Psoas muscle (tissue), 7 donors: ENCODE measurements at regions not wholly inside any gene's neighbourhood (a gene's known extent, or its start where the extent isn't known, plus 50 kb on each side); places are given as distances from the start of the nearest gene placed in this dataset.
"Not testable (repeated sequence)": the region's sequence is repeated elsewhere in the genome, so short reads cannot be mapped to it uniquely, and the experiment has no call there.

ENCODE experiments used
- ATAC-seq, 4 donors: fragments of 200-7000 bp; cut with Tn5 transposase; one replicate each; pipeline ENCODE4 v1.9.1; 2020; ENCODE audit warnings: moderate library complexity in 3 of 4, mild to moderate bottlenecking in 2 of 4
- DNase-seq, 2 donors: peaks; one replicate each; pipeline ENCODE4 v3.0.0-alpha.2; 2020
- H3K27ac ChIP-seq: fragments of 200-600 bp; one replicate; pipeline ENCODE4 v1.8.0; 2022
- H3K27me3 ChIP-seq, 3 donors: fragments of 200-600 bp in 1 of 3; one replicate each; pipeline versions ENCODE4 v1.6.1 to v1.8.0; 2013 to 2022; ENCODE audit warnings: low read length in 2 of 3, mild to moderate bottlenecking in 2 of 3, moderate library complexity in 1 of 3; ENCODE audit not compliant: insufficient read depth in 3 of 3
- H3K36me3 ChIP-seq, 2 donors: fragments of 200-600 bp in 1 of 2; one replicate each; pipeline versions ENCODE4 v1.6.1 to v1.8.0; 2013 to 2022; ENCODE audit warnings: low read depth in 1 of 2, mild to moderate bottlenecking in 1 of 2, moderate library complexity in 1 of 2; ENCODE audit not compliant: insufficient read depth in 1 of 2
- H3K4me1 ChIP-seq: fragments of 200-600 bp; one replicate; pipeline ENCODE4 v1.8.0; 2022
- H3K4me3 ChIP-seq: fragments of 200-600 bp; one replicate; pipeline ENCODE4 v1.8.0; 2022; ENCODE audit warnings: mild to moderate bottlenecking
- H3K9me3 ChIP-seq: fragments of 200-600 bp; one replicate; pipeline ENCODE4 v1.8.0; 2022
- WGBS, 3 donors: extraction: QIAGEN DNeasy Blood & Tissue Kit; methylation state at CpG; one replicate each; pipeline versions ENCODE4 v1.1.6 to v1.1.7; 2013; 5-methylcytosine and 5-hydroxymethylcytosine counted together
- intact Hi-C, 2 donors: fragments of 100-400 bp; cut with DNase I; formaldehyde crosslinking; loops; one replicate each; pipeline versions ENCODE4 v1.11.0 to v1.14.2; 2022
- donor health status: healthy with polysubstance abuse.
- donor health status: DM: no; HTN: no; CAD: no; lungs with moderate emphysema.
- donor health status: Bipolar disorder and iron deficiency.
- donor health status: healthy.
- donor health status: DM: yes; HTN: yes; CAD: no.
- donor health status: DM: no; HTN: no; CAD: no.
- donor health status: DM: yes; HTN: yes; CAD: no.

- H3K27me3 ChIP-seq, DNase-seq, H3K9me3 ChIP-seq, H3K4me1 ChIP-seq, H3K4me3 ChIP-seq, ATAC-seq, H3K36me3 ChIP-seq, H3K27ac ChIP-seq, intact Hi-C loops: not testable (repeated sequence)
- WGBS, 3 donors: no CpG with 5 or more reads among the region's 1 CpG
Measured at GRCh38 chr1:149364188-149364981, 110.5 kb upstream of the NBPF19 start.

- ATAC-seq, H3K27ac ChIP-seq, H3K27me3 ChIP-seq, H3K9me3 ChIP-seq, H3K4me1 ChIP-seq, intact Hi-C loops, H3K4me3 ChIP-seq, DNase-seq, H3K36me3 ChIP-seq: not testable (repeated sequence)
- 90 to 96% (median 95%) methylated on average over 1 of the region's 1 CpG for WGBS, 3 donors
Measured at GRCh38 chr1:149366402-149366801, 108.4 kb upstream of the NBPF19 start.

- DNase-seq, H3K27ac ChIP-seq, H3K9me3 ChIP-seq, H3K36me3 ChIP-seq, ATAC-seq, H3K4me3 ChIP-seq, intact Hi-C loops, H3K4me1 ChIP-seq, H3K27me3 ChIP-seq: not testable (repeated sequence)
- 27 to 71% (median 37%) methylated on average over 1 to 2 of the region's 3 CpGs for WGBS, 3 donors
Measured at GRCh38 chr1:149367472-149368044, 107.3 kb upstream of the NBPF19 start.

GRCh38 chr1:149368337-149368736, 106.5 kb upstream of the NBPF19 start:
- DNase-seq, H3K4me1 ChIP-seq, H3K27me3 ChIP-seq, H3K36me3 ChIP-seq, H3K4me3 ChIP-seq, intact Hi-C loops, H3K9me3 ChIP-seq, H3K27ac ChIP-seq, ATAC-seq: not testable (repeated sequence)
- 68 to 79% (median 69%) methylated on average over 1 of the region's 1 CpG for WGBS, 3 donors

GRCh38 chr1:149369081-149369480, 105.8 kb upstream of the NBPF19 start:
- H3K27ac ChIP-seq, H3K27me3 ChIP-seq, H3K9me3 ChIP-seq, DNase-seq, H3K4me1 ChIP-seq, H3K36me3 ChIP-seq, H3K4me3 ChIP-seq, ATAC-seq, intact Hi-C loops: not testable (repeated sequence)
- no CpG with 5 or more reads among the region's 1 CpG for WGBS, 3 donors

GRCh38 chr1:149371955-149372354, 102.9 kb upstream of the NBPF19 start:
- H3K4me3 ChIP-seq, H3K4me1 ChIP-seq, H3K27ac ChIP-seq, ATAC-seq, H3K36me3 ChIP-seq, H3K9me3 ChIP-seq, intact Hi-C loops, H3K27me3 ChIP-seq, DNase-seq: not testable (repeated sequence)
- 93 to 98% (median 95%) methylated on average over 1 of the region's 4 CpGs for WGBS, 3 donors

- H3K36me3 ChIP-seq, H3K4me3 ChIP-seq, H3K9me3 ChIP-seq, H3K27ac ChIP-seq, H3K27me3 ChIP-seq, intact Hi-C loops, H3K4me1 ChIP-seq, ATAC-seq: not testable (repeated sequence)
- 60 to 73% (median 63%) methylated on average over 1 to 2 of the region's 3 CpGs for WGBS, 3 donors
- peak in 1 of 2 donors; percentile 10 for DNase-seq
Measured at GRCh38 chr1:149378462-149378861, 96.4 kb upstream of the NBPF19 start.

- Histone ChIP-seq H3K27ac (peak overlapping the region; percentile 66), H3K4me3 (peak overlapping the region; percentile 57)
- H3K36me3 ChIP-seq, intact Hi-C loops, H3K9me3 ChIP-seq, H3K27me3 ChIP-seq, H3K4me1 ChIP-seq: not testable (repeated sequence)
- WGBS, 3 donors: 0 to 1% (median 1%) methylated on average over 16 to 54 of the region's 69 CpGs
- ATAC-seq: peak; percentile 85 to 94 (median 94)
- DNase-seq: peak; percentile 84 to 89
Measured at GRCh38 chr1:149390173-149390926, 84.5 kb upstream of the NBPF19 start.

GRCh38 chr1:149390931-149391330, 83.9 kb upstream of the NBPF19 start:
- H3K36me3 ChIP-seq, DNase-seq, H3K9me3 ChIP-seq, H3K27me3 ChIP-seq, intact Hi-C loops, H3K4me1 ChIP-seq: not testable (repeated sequence)
- ATAC-seq: peak in 2 of 4 donors; percentile 22 to 74
- Histone ChIP-seq H3K4me3 (peak overlapping the region; percentile 57), H3K27ac (peak overlapping the region; percentile 66)
- 0% methylated on average over 1 of the region's 43 CpGs; no CpG with 5 or more reads in 2 of the 3 donors for whole genome bisulfite sequencing, 3 donors

- ATAC-seq, H3K4me3 ChIP-seq, H3K9me3 ChIP-seq, H3K27me3 ChIP-seq, H3K36me3 ChIP-seq, intact Hi-C loops, DNase-seq, H3K27ac ChIP-seq, H3K4me1 ChIP-seq: not testable (repeated sequence)
- 92 to 95% (median 94%) methylated on average over 2 of the region's 2 CpGs for WGBS, 3 donors
Measured at GRCh38 chr1:149395802-149396201, 79.0 kb upstream of the NBPF19 start.

GRCh38 chr1:149398527-149398926, 76.3 kb upstream of the NBPF19 start:
- intact Hi-C loops, H3K4me3 ChIP-seq, H3K36me3 ChIP-seq, DNase-seq, H3K9me3 ChIP-seq, ATAC-seq, H3K27me3 ChIP-seq, H3K4me1 ChIP-seq, H3K27ac ChIP-seq: not testable (repeated sequence)
- WGBS, 3 donors: 24 to 51% (median 33%) methylated on average over 5 to 6 of the region's 6 CpGs
